GM18505 (cell line): ENCODE measurements at regions not wholly inside any gene's neighbourhood (a gene's known extent, or its start where the extent isn't known, plus 50 kb on each side); places are given as distances from the start of the nearest gene placed in this dataset.

Experiments
- ATAC-seq: cut with Tn5 transposase; IDR thresholded peaks from one replicate; pipeline ENCODE4 v1.9.1; 2021; ENCODE audit not compliant: unreplicated experiment
- POLR2A ChIP-seq: IDR thresholded peaks from 4 replicates; pipeline ENCODE4 v1.6.1; 2011; ENCODE audit warnings: borderline replicate concordance; ENCODE audit not compliant: insufficient read depth, insufficient read length; ENCODE audit errors: extremely low read depth

DNA sequence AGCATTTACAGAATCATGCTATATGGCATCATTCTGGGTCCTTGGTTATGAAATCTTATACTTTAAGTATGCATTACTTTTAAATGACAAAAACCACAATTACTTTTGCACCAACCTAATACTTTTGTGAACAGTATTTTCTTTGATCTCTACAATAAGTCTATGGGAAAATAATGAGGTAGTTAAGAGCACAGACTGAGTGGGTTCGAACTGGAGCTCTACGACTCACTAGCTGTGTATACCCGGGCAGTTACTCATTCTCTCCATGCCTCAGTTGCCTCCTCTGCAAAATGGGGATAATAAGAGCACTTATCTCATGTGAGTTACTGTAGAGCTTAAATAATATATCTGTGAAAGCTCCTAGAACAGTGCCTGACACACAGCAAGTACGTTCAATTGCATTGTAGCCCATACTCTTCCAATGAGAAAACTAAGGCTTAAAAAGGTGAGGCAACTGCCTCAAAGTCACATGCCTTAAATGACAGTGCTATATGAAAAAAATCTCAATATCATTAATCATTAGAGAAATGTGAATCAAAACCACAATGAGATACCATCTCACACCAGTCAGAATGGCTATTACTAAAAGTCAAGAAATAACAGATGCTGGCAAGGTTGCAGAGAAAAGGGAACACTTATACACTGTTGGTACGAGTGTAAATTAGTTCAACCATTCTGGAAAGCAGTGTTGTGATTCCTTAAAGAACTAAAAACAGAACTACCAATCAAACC is 151.5 kb downstream of the CHIC2 start:
- no peak for TF ChIP-seq POLR2A
- no peak for ATAC-seq

GRCh38 chr4:53908661-53909078 is 155.7 kb downstream of the CHIC2 start:
- no peak for ATAC-seq
- TF ChIP-seq POLR2A: no peak

DNA sequence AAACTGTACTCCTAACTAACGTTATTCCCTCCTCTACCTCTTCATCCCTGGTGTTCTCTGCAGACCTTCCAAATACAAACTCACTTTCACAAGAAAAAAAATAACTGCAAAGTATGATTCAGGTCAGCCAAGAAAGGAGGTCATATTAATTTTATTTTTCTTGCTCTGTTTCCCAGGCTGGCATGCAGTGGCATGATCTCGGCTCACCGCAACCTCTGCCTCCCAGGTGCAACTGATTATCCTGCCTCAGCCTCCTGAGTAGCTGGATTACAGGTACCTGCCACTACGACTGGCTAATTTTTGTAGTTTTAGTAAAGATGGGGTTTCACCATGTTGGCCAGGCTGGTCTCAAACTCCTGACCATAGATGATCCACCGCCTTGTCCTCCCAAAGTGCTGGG is 156.6 kb downstream of the CHIC2 start:
- no peak for TF ChIP-seq POLR2A
- no peak for ATAC-seq

- TF ChIP-seq POLR2A: no peak
- ATAC-seq: no peak
Measured at GRCh38 chr4:53906606-53907190, 157.7 kb downstream of the CHIC2 start.

DNA sequence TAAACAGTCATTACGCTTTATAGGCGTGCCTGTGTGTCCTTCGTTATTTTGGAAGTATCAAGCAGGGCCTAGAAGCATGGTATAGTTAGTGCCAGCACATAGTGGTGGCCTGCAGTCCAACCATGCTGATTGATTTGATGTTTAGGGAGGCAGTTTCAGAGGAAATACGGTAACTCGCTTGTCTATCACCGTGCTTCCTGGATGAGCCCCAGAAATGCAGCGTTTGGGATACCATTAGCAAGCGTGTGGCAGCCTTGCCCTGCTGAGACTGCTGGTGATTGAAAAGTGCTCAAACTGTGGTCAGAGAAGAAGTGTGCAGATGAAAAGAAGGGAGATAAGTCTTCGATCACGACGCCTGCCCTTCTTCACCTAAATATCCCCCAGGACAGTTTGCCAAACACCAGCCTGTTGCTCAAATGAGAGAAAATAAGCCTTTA is 158.4 kb downstream of the CHIC2 start:
- no peak for TF ChIP-seq POLR2A
- no peak for ATAC-seq

DNA sequence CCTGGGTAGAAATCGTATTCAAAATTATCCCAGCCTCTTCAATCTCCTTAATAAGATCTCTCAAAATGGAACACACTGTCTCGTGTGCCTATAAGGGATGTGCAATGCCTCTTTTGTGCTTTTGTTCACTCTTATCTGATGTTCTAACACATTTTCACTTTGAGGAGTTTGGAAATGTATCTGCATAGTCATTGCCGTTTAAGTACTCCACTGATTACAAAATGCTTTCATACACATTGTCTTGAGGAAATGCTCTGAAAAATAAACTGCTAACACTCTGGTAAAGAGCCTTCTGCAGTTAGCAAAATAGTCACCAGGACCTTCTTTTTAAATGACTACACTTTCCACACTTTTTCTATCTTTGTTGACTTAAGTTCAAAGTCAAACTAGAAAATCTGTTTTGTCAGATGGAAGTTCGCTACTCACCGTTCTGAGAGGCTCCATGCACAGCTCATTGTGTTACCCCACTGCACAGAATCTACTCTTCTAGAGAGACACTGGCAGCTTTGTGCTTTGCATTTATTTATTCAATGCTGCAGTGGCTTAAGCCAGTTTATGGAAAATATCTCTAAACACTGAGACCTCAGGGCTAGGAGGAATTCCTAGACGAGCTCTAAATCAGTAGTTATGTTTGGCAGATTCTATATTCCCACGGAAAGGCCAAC is 159.0 kb downstream of the CHIC2 start:
- TF ChIP-seq POLR2A: no peak
- ATAC-seq: no peak

GRCh38 chr4:53902786-53903185 is 161.6 kb downstream of the CHIC2 start:
- no peak for TF ChIP-seq POLR2A

DNA sequence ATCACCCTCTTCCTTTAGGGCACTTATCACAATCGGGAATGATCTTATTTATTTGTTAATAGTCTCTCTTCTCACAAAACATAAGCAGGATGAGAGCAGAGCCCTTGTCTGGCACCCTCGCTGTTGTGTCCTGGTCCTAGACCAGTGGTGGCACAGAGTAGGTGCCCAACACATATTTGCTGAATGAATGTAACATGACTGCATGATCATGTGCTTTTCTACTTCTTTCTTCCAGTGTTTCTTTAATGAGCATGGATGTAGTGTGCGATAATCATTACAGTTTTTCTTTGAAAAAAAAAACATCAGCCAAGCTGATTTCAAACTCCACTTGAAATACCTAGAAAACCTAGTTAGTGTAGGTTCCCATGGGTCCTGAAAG is 164.1 kb downstream of the CHIC2 start:
- ATAC-seq: no peak
- no peak for TF ChIP-seq POLR2A

More at GRCh38 chr4:53902786-53903185, 161.6 kb downstream of the CHIC2 start:
- no peak for ATAC-seq

DNA sequence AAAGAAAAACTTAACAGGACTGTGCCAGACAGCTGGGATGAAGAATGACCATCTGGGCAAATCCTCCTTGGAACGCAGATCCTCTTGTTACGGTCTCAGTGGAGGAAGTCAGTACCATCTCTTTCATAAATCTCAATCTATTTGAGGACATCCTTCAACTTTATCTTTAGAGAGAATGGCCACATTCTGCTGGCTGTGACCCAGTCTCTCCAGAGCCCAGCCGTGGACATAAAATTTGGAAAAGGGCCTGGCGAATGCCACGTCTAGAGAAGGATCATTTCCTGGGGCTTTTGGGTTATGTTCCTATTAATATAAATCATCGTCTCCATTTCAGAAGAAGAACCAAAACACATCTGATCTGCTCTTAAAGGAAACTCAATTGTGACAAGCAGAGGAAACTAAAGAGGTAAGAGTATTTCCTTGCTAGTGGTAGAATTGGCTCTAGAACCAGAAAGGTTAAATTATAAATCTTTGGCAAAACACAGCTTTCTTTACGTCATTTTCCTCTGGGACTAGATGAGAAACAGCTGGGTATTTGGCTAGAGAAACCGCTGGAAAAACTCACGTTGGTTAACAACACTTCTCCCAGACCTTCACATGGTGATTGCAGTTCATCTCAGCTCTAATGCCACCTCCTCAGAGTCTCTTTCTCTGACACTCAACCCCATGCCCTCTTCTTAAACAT is 164.7 kb downstream of the CHIC2 start:
- ATAC-seq: no peak
- no peak for TF ChIP-seq POLR2A

DNA sequence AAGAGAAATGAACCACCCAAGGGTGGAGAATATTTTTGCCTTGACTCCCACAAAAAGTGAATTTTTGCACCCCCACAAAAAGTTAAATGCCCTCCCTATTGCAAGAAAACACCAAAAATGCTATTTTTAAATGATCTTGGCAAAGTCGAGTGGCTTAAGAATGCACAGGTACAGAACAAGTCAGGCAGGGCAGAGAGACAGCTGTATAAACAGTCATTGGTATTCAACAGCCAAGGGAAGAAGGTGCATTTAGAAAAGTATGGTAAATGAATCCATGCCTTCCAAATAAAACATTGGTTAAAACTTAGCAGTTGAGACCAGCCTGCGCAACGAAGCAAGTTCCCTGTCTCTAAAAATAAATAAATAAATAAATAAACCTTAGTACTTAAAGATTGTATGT is 169.3 kb downstream of the CHIC2 start:
- no peak for ATAC-seq
- no peak for TF ChIP-seq POLR2A

DNA sequence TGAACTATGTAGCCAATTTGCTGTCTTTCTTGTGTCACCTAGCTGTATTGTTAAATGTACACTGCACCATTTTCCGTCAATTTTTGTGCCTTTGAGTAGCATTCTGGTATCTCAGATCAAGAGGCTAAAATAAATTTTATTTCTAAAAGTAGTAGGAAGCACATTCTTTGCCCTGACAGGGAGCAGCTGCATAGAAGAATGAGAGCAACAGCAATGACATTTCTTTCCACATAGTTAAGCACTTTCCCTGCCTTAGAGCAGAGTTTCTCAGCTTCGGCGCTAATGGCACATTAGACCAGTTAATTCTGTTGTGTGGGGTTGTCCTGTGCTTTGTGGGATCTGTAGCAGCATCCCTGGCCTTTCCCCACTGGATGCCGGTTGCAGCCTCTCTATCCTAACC is 173.9 kb downstream of the CHIC2 start:
- ATAC-seq: no peak
- TF ChIP-seq POLR2A: no peak

DNA sequence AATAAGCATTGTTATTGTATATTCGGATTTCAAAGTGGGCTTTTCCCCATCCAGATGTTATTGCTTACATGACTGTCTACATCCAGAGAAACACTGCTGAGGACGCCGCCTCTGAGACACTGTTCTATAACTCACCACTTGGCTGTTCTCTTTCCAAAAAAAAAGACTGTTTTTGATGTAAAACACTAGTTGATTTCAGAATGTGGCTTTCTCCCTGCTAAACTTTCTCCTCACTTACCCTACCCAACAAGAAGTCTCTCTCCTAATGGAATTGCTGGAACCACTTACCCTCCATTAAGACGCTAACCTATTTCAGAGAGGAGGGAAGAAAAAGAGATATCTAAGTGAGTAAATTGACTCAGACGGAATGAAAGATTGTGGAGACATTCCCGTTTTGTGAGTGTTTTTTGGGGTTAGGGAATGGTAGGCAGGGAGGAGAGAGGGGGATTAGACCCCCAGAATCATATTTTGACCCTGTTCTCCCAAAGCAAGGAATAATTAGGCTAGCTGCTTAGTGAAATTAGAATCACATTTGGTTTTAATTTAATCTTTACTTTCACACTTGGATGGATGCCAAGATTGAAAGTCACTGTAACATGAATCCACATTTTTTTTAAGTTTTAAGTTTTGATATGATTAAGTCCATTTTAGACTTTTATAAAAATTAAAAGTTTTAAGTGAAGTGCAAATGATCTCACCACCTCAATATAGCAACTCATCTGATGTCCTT is 174.9 kb downstream of the CHIC2 start:
- no peak for ATAC-seq
- TF ChIP-seq POLR2A: no peak

- ATAC-seq: no peak
- no peak for TF ChIP-seq POLR2A
Measured at GRCh38 chr4:53886090-53886489, 178.3 kb downstream of the CHIC2 start.
